ENCODE measurements at regions not wholly inside any gene's neighbourhood (a gene's known extent, or its start where the extent isn't known, plus 50 kb on each side); places are given as distances from the start of the nearest gene placed in this dataset.

DNA sequence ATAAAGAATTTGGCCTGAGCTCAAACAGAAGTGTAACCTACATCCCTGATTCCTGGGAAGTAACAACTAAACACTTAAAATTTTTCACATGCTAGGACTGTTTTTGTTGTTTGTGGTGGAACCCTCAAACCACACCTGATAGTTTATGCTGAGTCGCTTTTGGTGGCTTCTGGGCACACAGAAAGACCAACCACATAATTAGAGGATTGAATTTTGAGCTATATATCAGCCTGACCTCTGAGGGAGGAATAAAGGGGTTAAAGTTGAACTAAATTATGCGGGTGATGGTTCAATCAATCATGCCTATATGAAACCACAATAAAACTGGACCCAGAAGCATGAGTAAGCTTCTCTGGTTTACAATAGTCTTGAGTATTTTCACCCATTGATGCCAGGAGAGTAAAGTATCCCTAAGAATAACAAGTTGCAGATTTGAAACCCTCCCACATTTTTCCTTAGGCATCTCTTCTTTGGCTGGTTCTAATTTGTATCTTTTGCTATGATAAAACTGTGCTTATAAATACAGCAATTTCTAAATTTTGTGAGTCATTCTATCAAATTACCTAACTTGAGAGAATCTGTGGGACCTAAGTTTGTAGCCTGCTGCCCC lies 1304.5 kb upstream of the GBE1 start:
- no peaks in the 10 kb centered on the region for H3K4me1 ChIP-seq
- intact Hi-C loops (cut with DNase I; ENCODE audit: low total_unique reads) = no loop called here
- no peak overlapping the region for H3K4me3 ChIP-seq
- DNase-seq = no peak
- no peak overlapping the region for H3K27ac ChIP-seq
- 69 to 80% methylated on average over 2 of the region's 2 CpGs for WGBS, 2 donors
- H3K36me3 ChIP-seq (ENCODE audit: low read depth, missing control alignments) = no peaks in the 10 kb centered on the region
- no peaks in the 10 kb centered on the region for H3K9me3 ChIP-seq
- no peaks in the 10 kb centered on the region for H3K27me3 ChIP-seq
- TF ChIP-seq POLR2A (IDR thresholded peaks at IDR 0.05) = no peak
- TF ChIP-seq, protein P1, sequence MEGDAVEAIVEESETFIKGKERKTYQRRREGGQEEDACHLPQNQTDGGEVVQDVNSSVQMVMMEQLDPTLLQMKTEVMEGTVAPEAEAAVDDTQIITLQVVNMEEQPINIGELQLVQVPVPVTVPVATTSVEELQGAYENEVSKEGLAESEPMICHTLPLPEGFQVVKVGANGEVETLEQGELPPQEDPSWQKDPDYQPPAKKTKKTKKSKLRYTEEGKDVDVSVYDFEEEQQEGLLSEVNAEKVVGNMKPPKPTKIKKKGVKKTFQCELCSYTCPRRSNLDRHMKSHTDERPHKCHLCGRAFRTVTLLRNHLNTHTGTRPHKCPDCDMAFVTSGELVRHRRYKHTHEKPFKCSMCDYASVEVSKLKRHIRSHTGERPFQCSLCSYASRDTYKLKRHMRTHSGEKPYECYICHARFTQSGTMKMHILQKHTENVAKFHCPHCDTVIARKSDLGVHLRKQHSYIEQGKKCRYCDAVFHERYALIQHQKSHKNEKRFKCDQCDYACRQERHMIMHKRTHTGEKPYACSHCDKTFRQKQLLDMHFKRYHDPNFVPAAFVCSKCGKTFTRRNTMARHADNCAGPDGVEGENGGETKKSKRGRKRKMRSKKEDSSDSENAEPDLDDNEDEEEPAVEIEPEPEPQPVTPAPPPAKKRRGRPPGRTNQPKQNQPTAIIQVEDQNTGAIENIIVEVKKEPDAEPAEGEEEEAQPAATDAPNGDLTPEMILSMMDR (IDR thresholded peaks at IDR 0.05) = no peak

DNA sequence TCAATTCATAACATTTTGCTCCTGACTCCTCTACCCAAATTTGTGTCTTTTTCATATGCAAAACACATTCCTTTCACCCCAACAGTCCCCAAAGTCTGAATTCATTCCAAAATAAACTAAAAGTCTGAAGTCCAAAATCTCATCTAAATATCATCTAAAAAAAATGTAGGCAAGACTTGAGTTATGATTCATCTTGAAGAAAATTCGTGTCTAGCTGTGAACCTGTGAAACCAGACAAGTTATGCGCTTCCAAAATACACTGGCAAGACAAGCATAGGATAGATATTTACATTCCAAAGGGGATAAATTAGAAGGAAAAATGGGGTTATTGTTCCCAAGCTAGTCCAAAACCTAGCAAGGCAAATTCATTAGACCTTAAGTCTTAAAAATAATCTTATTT lies 1302.0 kb upstream of the GBE1 start:
- Histone ChIP-seq H3K36me3 (ENCODE audit: low read depth, missing control alignments) (no peaks in the 10 kb centered on the region), H3K27ac (no peak overlapping the region), H3K4me1 (no peaks in the 10 kb centered on the region), H3K4me3 (no peak overlapping the region), H3K9me3 (no peaks in the 10 kb centered on the region), H3K27me3 (no peaks in the 10 kb centered on the region)
- no peak for DNase-seq
- intact Hi-C loops (cut with DNase I; ENCODE audit: low total_unique reads) = no loop called here
- no peak for TF ChIP-seq POLR2A (IDR thresholded peaks at IDR 0.05)
- TF ChIP-seq, protein P1 (IDR thresholded peaks at IDR 0.05) = no peak
- 78 to 90% methylated on average over 2 of the region's 2 CpGs for WGBS, 2 donors

DNA sequence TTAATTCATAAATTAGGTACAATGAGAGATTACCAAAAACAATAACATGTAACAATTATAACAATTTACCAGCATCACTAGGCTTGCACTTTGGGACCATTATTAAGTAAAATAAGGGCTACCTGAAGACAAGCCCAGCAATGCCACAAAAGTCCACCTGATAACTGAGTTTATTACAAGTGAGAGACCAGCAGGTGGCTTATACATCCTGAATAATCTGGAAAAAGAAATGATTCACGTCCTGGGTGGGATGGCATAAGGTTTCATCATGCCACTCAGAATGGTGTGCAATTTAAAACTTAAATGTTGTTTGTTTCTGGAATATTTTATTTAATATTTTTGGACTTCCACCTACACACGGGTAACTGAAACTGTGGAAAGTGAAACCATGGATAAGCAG lies 1287.1 kb upstream of the GBE1 start:
- 66 to 78% methylated on average over 2 of the region's 2 CpGs for WGBS, 2 donors
- Histone ChIP-seq H3K36me3 (ENCODE audit: low read depth, missing control alignments) (no peaks in the 10 kb centered on the region), H3K27me3 (no peaks in the 10 kb centered on the region), H3K4me3 (no peak overlapping the region), H3K27ac (no peak overlapping the region), H3K4me1 (no peaks in the 10 kb centered on the region), H3K9me3 (no peaks in the 10 kb centered on the region)
- no peak for DNase-seq
- intact Hi-C loops (cut with DNase I; ENCODE audit: low total_unique reads) = no loop called here
- TF ChIP-seq, protein P1 (IDR thresholded peaks at IDR 0.05) = no peak
- TF ChIP-seq POLR2A (IDR thresholded peaks at IDR 0.05) = no peak

DNA sequence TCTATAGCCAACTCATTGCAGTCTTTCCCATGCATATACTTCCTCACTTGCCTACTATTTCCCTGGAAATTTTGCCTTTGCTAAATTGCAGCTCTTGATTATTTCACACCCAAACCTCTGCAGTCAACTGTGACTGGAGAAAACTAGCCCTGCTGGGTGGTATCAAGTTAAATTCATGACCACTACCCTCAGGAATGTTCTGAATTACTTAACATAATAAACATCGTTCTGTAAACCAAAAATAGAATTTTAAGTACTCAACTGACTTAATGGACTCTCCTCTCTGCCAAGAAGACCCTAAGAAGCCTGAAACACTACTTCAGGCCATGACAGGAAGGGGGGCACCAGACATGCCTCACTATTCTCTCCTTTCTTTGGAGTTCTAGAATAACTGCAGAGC lies 1278.0 kb upstream of the GBE1 start:
- Histone ChIP-seq H3K27ac (no peak overlapping the region), H3K4me1 (no peaks in the 10 kb centered on the region), H3K9me3 (no peaks in the 10 kb centered on the region), H3K36me3 (ENCODE audit: low read depth, missing control alignments) (no peaks in the 10 kb centered on the region), H3K27me3 (no peaks in the 10 kb centered on the region), H3K4me3 (no peak overlapping the region)
- no peak for DNase-seq
- no peak for TF ChIP-seq POLR2A (IDR thresholded peaks at IDR 0.05)
- TF ChIP-seq, protein P1 (IDR thresholded peaks at IDR 0.05) = no peak
- WGBS, 2 donors = 56 to 63% methylated on average over 1 of the region's 1 CpG
- intact Hi-C loops (cut with DNase I; ENCODE audit: low total_unique reads) = no loop called here

DNA sequence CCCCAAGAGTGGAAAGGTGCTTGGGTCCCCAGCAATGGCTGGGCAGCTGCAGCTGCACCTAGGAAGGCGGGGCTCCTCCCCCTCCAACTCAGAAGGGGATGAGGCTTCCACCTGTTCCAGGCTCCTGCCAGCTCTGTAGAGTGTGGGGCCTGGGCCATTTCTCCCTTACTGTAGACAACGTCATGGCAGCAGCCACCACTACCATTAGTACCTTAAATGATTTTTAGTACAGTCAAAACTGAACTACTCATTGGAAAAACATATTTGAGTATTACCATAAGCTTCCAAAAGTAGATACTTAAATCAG lies 1274.2 kb upstream of the GBE1 start:
- DNase-seq = no peak
- H3K27me3 ChIP-seq = no peaks in the 10 kb centered on the region
- intact Hi-C loops (cut with DNase I; ENCODE audit: low total_unique reads) = no loop called here
- no peaks in the 10 kb centered on the region for H3K36me3 ChIP-seq (ENCODE audit: low read depth, missing control alignments)
- H3K9me3 ChIP-seq = no peaks in the 10 kb centered on the region
- no peak overlapping the region for H3K4me3 ChIP-seq
- H3K4me1 ChIP-seq = no peaks in the 10 kb centered on the region
- no peak for TF ChIP-seq POLR2A (IDR thresholded peaks at IDR 0.05)
- TF ChIP-seq, protein P1 (IDR thresholded peaks at IDR 0.05) = no peak
- 45 to 72% methylated on average over 2 of the region's 2 CpGs for WGBS, 2 donors
- H3K27ac ChIP-seq = no peak overlapping the region

Data from testis (tissue), 2 donors.